B cell (primary cell): ENCODE measurements at regions not wholly inside any gene's neighbourhood (a gene's known extent, or its start where the extent isn't known, plus 50 kb on each side); places are given as distances from the start of the nearest gene placed in this dataset.

Source experiments
- EZH2 ChIP-seq: IDR thresholded peaks from 2 replicates; pipeline ENCODE4 v1.6.1; 2012; ENCODE audit warnings: borderline replicate concordance, low read depth, mild to moderate bottlenecking, moderate library complexity, low read length; ENCODE audit not compliant: insufficient read depth, poor library complexity, severe bottlenecking
- TF ChIP-seq, protein P1 (sequence below): fragments of 200-600 bp; IDR thresholded peaks from one replicate; pipeline ENCODE4 v1.8.0; 2022; ENCODE audit warnings: antibody characterized with exemption, mild to moderate bottlenecking

DNA sequence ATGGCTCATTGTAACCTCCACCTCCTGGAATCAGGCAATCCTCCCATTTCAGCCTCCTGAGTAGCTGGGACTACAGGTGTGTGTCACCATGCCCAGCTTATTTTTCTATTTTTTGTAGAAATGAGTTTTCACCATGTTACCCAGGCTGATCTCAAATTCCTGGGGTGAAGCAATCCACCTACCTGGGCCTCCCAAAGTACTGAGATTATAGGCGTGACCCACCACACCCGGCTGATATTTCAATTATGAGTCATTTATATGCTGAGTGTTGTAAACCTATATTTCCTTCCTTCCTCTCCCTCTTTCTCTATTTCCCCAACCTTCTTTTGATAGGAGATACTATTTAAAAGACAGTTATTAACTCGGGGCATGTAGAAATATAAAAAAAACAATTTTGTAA lies 469.6 kb upstream of the ID2 start:
- TF ChIP-seq, protein P1, sequence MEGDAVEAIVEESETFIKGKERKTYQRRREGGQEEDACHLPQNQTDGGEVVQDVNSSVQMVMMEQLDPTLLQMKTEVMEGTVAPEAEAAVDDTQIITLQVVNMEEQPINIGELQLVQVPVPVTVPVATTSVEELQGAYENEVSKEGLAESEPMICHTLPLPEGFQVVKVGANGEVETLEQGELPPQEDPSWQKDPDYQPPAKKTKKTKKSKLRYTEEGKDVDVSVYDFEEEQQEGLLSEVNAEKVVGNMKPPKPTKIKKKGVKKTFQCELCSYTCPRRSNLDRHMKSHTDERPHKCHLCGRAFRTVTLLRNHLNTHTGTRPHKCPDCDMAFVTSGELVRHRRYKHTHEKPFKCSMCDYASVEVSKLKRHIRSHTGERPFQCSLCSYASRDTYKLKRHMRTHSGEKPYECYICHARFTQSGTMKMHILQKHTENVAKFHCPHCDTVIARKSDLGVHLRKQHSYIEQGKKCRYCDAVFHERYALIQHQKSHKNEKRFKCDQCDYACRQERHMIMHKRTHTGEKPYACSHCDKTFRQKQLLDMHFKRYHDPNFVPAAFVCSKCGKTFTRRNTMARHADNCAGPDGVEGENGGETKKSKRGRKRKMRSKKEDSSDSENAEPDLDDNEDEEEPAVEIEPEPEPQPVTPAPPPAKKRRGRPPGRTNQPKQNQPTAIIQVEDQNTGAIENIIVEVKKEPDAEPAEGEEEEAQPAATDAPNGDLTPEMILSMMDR, result no peak
- TF ChIP-seq EZH2, result no peak
